B cell (primary cell): ENCODE measurements at regions not wholly inside any gene's neighbourhood (a gene's known extent, or its start where the extent isn't known, plus 50 kb on each side); places are given as distances from the start of the nearest gene placed in this dataset.

Source experiments
- EZH2 ChIP-seq: IDR thresholded peaks from 2 replicates; pipeline ENCODE4 v1.6.1; 2012; ENCODE audit warnings: borderline replicate concordance, low read depth, mild to moderate bottlenecking, moderate library complexity, low read length; ENCODE audit not compliant: insufficient read depth, poor library complexity, severe bottlenecking
- TF ChIP-seq, protein P1 (sequence below): fragments of 200-600 bp; IDR thresholded peaks from one replicate; pipeline ENCODE4 v1.8.0; 2022; ENCODE audit warnings: antibody characterized with exemption, mild to moderate bottlenecking

DNA sequence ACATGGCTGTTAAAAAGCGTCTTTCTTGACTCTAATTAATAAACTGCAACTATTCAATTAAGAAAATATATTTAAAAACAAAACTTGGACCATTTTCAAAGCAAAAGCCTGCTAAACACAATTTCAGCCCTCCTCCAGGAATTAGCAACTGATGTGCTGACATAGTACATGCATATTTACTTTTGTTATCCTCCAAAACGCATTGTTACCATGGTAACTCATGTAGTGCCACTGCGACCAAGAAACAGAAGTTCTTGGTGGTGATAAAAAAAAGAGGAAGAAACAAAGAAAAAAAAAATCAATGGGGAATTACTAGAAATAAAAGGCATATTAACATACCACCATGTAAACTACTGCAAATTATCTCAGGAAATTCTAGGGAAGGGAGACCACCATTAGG, 793.4 kb upstream of the CDH8 start:
- TF ChIP-seq, protein P1, sequence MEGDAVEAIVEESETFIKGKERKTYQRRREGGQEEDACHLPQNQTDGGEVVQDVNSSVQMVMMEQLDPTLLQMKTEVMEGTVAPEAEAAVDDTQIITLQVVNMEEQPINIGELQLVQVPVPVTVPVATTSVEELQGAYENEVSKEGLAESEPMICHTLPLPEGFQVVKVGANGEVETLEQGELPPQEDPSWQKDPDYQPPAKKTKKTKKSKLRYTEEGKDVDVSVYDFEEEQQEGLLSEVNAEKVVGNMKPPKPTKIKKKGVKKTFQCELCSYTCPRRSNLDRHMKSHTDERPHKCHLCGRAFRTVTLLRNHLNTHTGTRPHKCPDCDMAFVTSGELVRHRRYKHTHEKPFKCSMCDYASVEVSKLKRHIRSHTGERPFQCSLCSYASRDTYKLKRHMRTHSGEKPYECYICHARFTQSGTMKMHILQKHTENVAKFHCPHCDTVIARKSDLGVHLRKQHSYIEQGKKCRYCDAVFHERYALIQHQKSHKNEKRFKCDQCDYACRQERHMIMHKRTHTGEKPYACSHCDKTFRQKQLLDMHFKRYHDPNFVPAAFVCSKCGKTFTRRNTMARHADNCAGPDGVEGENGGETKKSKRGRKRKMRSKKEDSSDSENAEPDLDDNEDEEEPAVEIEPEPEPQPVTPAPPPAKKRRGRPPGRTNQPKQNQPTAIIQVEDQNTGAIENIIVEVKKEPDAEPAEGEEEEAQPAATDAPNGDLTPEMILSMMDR, result no peak
- TF ChIP-seq EZH2, result no peak
